ENCODE measurements at regions not wholly inside any gene's neighbourhood (a gene's known extent, or its start where the extent isn't known, plus 50 kb on each side); places are given as distances from the start of the nearest gene placed in this dataset.

DNA sequence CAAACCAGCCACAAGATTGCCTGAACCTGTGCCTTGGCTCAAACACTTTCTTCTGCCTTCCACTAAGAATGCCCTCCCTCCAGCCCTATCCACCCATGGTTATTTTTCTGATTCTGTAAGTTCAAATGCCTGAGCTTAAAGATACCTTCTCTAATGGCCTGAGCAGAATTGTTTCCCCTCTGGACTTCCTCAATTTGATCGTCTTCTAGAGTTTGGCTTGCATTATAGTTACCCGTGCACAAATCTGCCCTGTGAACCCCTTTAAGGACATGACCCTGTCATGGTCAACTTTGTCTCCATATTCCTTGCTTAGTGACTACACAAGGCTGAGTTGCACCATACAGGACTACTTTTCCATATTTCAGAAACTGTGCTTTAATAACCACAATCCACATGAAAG, 481.0 kb downstream of the FOXO1 start:
- no peaks in the 10 kb centered on the region for H3K9me3 Mint-ChIP-seq (ENCODE audit: unreplicated experiment)
- BruUV-seq (replicated peaks), result no TSS peak
- H3K4me1 ChIP-seq, result peaks cover 16% of the 10 kb centered on the region
- TF ChIP-seq, protein P1, sequence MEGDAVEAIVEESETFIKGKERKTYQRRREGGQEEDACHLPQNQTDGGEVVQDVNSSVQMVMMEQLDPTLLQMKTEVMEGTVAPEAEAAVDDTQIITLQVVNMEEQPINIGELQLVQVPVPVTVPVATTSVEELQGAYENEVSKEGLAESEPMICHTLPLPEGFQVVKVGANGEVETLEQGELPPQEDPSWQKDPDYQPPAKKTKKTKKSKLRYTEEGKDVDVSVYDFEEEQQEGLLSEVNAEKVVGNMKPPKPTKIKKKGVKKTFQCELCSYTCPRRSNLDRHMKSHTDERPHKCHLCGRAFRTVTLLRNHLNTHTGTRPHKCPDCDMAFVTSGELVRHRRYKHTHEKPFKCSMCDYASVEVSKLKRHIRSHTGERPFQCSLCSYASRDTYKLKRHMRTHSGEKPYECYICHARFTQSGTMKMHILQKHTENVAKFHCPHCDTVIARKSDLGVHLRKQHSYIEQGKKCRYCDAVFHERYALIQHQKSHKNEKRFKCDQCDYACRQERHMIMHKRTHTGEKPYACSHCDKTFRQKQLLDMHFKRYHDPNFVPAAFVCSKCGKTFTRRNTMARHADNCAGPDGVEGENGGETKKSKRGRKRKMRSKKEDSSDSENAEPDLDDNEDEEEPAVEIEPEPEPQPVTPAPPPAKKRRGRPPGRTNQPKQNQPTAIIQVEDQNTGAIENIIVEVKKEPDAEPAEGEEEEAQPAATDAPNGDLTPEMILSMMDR (IDR thresholded peaks at IDR 0.05; ENCODE audit: insufficient read depth in 1 of 2, low read depth in 1 of 2, low read length in 1 of 2, severe bottlenecking in 1 of 2, unreplicated experiment in 1 of 2), result no peak
- H3K4me1 Mint-ChIP-seq (ENCODE audit: low read depth, unreplicated experiment), result peaks cover 12% of the 10 kb centered on the region
- intact Hi-C loops (cut with micrococcal nuclease; ENCODE audit: unreplicated experiment), result no loop called here
- H3K4me3 Mint-ChIP-seq (ENCODE audit: unreplicated experiment), result no peak overlapping the region
- H3K4me3 ChIP-seq (ENCODE audit: low read depth, low read length), result no peak overlapping the region
- no peaks in the 10 kb centered on the region for H3K36me3 Mint-ChIP-seq (ENCODE audit: insufficient read depth, unreplicated experiment)
- ChIA-PET CTCF (no interaction called here), POLR2A (no interaction called here)
- no peak overlapping the region for H3K27ac Mint-ChIP-seq (ENCODE audit: unreplicated experiment)
- H3K9me3 ChIP-seq, result no peaks in the 10 kb centered on the region
- H3K36me3 ChIP-seq (ENCODE audit: control insufficient read depth, insufficient read depth, low read length), result no peaks in the 10 kb centered on the region
- H3K27me3 ChIP-seq (replicated peaks; ENCODE audit: control insufficient read depth, insufficient read depth, low read length), result no peaks in the 10 kb centered on the region
- no peaks in the 10 kb centered on the region for H3K27me3 Mint-ChIP-seq (ENCODE audit: insufficient read depth, unreplicated experiment)
- no peak for DNase-seq

- intact Hi-C loops (cut with micrococcal nuclease; ENCODE audit: unreplicated experiment), result no loop called here
- ChIA-PET POLR2A (no interaction called here), CTCF (no interaction called here)
- no peaks in the 10 kb centered on the region for H3K27me3 Mint-ChIP-seq (ENCODE audit: insufficient read depth, unreplicated experiment)
- Histone ChIP-seq H3K36me3 (ENCODE audit: control insufficient read depth, insufficient read depth, low read length) (no peaks in the 10 kb centered on the region), H3K27me3 (replicated peaks; ENCODE audit: control insufficient read depth, insufficient read depth, low read length) (no peaks in the 10 kb centered on the region), H3K9me3 (no peaks in the 10 kb centered on the region), H3K4me1 (peaks cover 20% of the 10 kb centered on the region), H3K4me3 (ENCODE audit: low read depth, low read length) (no peak overlapping the region)
- H3K4me1 Mint-ChIP-seq (ENCODE audit: low read depth, unreplicated experiment), result peaks cover 11% of the 10 kb centered on the region
- no peak overlapping the region for H3K4me3 Mint-ChIP-seq (ENCODE audit: unreplicated experiment)
- no peaks in the 10 kb centered on the region for H3K9me3 Mint-ChIP-seq (ENCODE audit: unreplicated experiment)
- no peak for DNase-seq
- BruUV-seq (replicated peaks), result no TSS peak
- no peaks in the 10 kb centered on the region for H3K36me3 Mint-ChIP-seq (ENCODE audit: insufficient read depth, unreplicated experiment)
- H3K27ac Mint-ChIP-seq (ENCODE audit: unreplicated experiment), result no peak overlapping the region
- TF ChIP-seq, protein P1 (IDR thresholded peaks at IDR 0.05; ENCODE audit: insufficient read depth in 1 of 2, low read depth in 1 of 2, low read length in 1 of 2, severe bottlenecking in 1 of 2, unreplicated experiment in 1 of 2), result no peak
These were observed 480.4 kb downstream of the FOXO1 start for GRCh38 chr13:40186041-40186440.

GRCh38 chr13:40186626-40187323, 479.7 kb downstream of the FOXO1 start:
- no peaks in the 10 kb centered on the region for H3K9me3 Mint-ChIP-seq (ENCODE audit: unreplicated experiment)
- no peaks in the 10 kb centered on the region for H3K27me3 ChIP-seq (replicated peaks; ENCODE audit: control insufficient read depth, insufficient read depth, low read length)
- H3K9me3 ChIP-seq, result no peaks in the 10 kb centered on the region
- peaks cover 6% of the 10 kb centered on the region for H3K4me1 Mint-ChIP-seq (ENCODE audit: low read depth, unreplicated experiment)
- TF ChIP-seq, protein P1 (IDR thresholded peaks at IDR 0.05; ENCODE audit: insufficient read depth in 1 of 2, low read depth in 1 of 2, low read length in 1 of 2, severe bottlenecking in 1 of 2, unreplicated experiment in 1 of 2), result no peak
- no peak for DNase-seq
- H3K4me3 ChIP-seq (ENCODE audit: low read depth, low read length), result no peak overlapping the region
- H3K4me3 Mint-ChIP-seq (ENCODE audit: unreplicated experiment), result no peak overlapping the region
- H3K4me1 ChIP-seq, result peaks cover 15% of the 10 kb centered on the region
- POLR2A ChIA-PET, result no interaction called here
- CTCF ChIA-PET, result no interaction called here
- no peaks in the 10 kb centered on the region for H3K27me3 Mint-ChIP-seq (ENCODE audit: insufficient read depth, unreplicated experiment)
- no TSS peak for BruUV-seq (replicated peaks)
- H3K36me3 ChIP-seq (ENCODE audit: control insufficient read depth, insufficient read depth, low read length), result no peaks in the 10 kb centered on the region
- no peak overlapping the region for H3K27ac Mint-ChIP-seq (ENCODE audit: unreplicated experiment)
- intact Hi-C loops (cut with micrococcal nuclease; ENCODE audit: unreplicated experiment), result no loop called here
- H3K36me3 Mint-ChIP-seq (ENCODE audit: insufficient read depth, unreplicated experiment), result no peaks in the 10 kb centered on the region

Measured in Caco-2 (cell line).